GM19025 (cell line): ENCODE measurements at regions not wholly inside any gene's neighbourhood (a gene's known extent, or its start where the extent isn't known, plus 50 kb on each side); places are given as distances from the start of the nearest gene placed in this dataset.

Experiments used
- ATAC-seq: cut with Tn5 transposase; IDR thresholded peaks from one replicate; pipeline ENCODE4 v1.9.1; 2021; ENCODE audit warnings: mild to moderate bottlenecking, low read depth, moderate library complexity; ENCODE audit not compliant: unreplicated experiment

- no peak for ATAC-seq
These were observed 304.2 kb upstream of the PRDM1 start for GRCh38 chr6:105781915-105782314.

- ATAC-seq = no peak
These were observed 304.9 kb upstream of the PRDM1 start for GRCh38 chr6:105781248-105781647.

GRCh38 chr6:105780146-105780860, 305.8 kb upstream of the PRDM1 start:
- ATAC-seq = no peak

GRCh38 chr6:105779110-105779509, 307.0 kb upstream of the PRDM1 start:
- no peak for ATAC-seq

GRCh38 chr6:105775095-105775494, 311.0 kb upstream of the PRDM1 start:
- no peak for ATAC-seq

GRCh38 chr6:105774247-105774646, 311.9 kb upstream of the PRDM1 start:
- peak; percentile 98 for ATAC-seq

GRCh38 chr6:105771313-105771970, 314.7 kb upstream of the PRDM1 start:
- no peak for ATAC-seq

GRCh38 chr6:105769987-105770386, 316.1 kb upstream of the PRDM1 start:
- ATAC-seq = no peak

- no peak for ATAC-seq
These were observed 316.9 kb upstream of the PRDM1 start for GRCh38 chr6:105769197-105769596.

GRCh38 chr6:105767541-105767940, 318.6 kb upstream of the PRDM1 start:
- no peak for ATAC-seq

- ATAC-seq = no peak
These were observed 320.9 kb upstream of the PRDM1 start for GRCh38 chr6:105765239-105765638.

GRCh38 chr6:105764315-105764714, 321.8 kb upstream of the PRDM1 start:
- no peak for ATAC-seq

- ATAC-seq = no peak
These were observed 322.3 kb upstream of the PRDM1 start for GRCh38 chr6:105763866-105764265.

GRCh38 chr6:105760746-105761145, 325.4 kb upstream of the PRDM1 start:
- ATAC-seq = no peak

- ATAC-seq = no peak
These were observed 326.2 kb upstream of the PRDM1 start for GRCh38 chr6:105759946-105760345.

- ATAC-seq = no peak
These were observed 327.1 kb upstream of the PRDM1 start for GRCh38 chr6:105759015-105759414.

GRCh38 chr6:105757512-105758200, 328.5 kb upstream of the PRDM1 start:
- peak; percentile 96 for ATAC-seq

- ATAC-seq = no peak
These were observed 330.3 kb upstream of the PRDM1 start for GRCh38 chr6:105755885-105756284.

GRCh38 chr6:105753620-105754211, 332.4 kb upstream of the PRDM1 start:
- ATAC-seq = no peak

- no peak for ATAC-seq
These were observed 332.9 kb upstream of the PRDM1 start for GRCh38 chr6:105753207-105753606.

GRCh38 chr6:105750089-105750488, 336.0 kb upstream of the PRDM1 start:
- no peak for ATAC-seq
